Smooth muscle cell (in vitro differentiated cells): ENCODE measurements at regions not wholly inside any gene's neighbourhood (a gene's known extent, or its start where the extent isn't known, plus 50 kb on each side); places are given as distances from the start of the nearest gene placed in this dataset.

Experiments
- DNase-seq: peaks from one replicate; lab custom pipeline; 2025; ENCODE audit not compliant: unreplicated experiment; lab: John Stamatoyannopoulos, UW
- H2AFZ ChIP-seq: fragments of 200-600 bp; sonication (generic); 2 replicates; pipeline ENCODE4 v1.6.0; 2016; ENCODE audit warnings: antibody characterized with exemption, low read depth, mild to moderate bottlenecking
- H3F3A ChIP-seq: fragments of 200-600 bp; sonication (generic); 2 replicates; pipeline ENCODE4 v1.6.0; 2017; ENCODE audit warnings: antibody characterized with exemption, low read depth
- H3K27ac ChIP-seq: fragments of 200-600 bp; sonication (generic); 2 replicates; pipeline ENCODE4 v1.5.1; 2016; ENCODE audit warnings: low read depth, mild to moderate bottlenecking
- H3K27me3 ChIP-seq: fragments of 200-600 bp; sonication (generic); 2 replicates; pipeline ENCODE4 v1.6.1; 2016; ENCODE audit warnings: low read depth, mild to moderate bottlenecking
- H3K36me3 ChIP-seq: fragments of 200-600 bp; sonication (generic); 2 replicates; pipeline ENCODE4 v1.5.1; 2016; ENCODE audit warnings: low read depth
- H3K4me1 ChIP-seq: fragments of 200-600 bp; sonication (generic); 2 replicates; pipeline ENCODE4 v1.5.1; 2016; ENCODE audit warnings: low read depth
- H3K4me2 ChIP-seq: fragments of 200-600 bp; sonication (generic); 2 replicates; pipeline ENCODE4 v1.6.0; 2016; ENCODE audit warnings: mild to moderate bottlenecking
- H3K4me3 ChIP-seq: fragments of 200-600 bp; sonication (generic); 2 replicates; pipeline ENCODE4 v1.5.1; 2016; ENCODE audit warnings: mild to moderate bottlenecking
- H3K79me2 ChIP-seq: fragments of 200-600 bp; sonication (generic); 2 replicates; pipeline ENCODE4 v1.6.0; 2016; ENCODE audit warnings: low read depth, mild to moderate bottlenecking
- H3K9ac ChIP-seq: fragments of 200-600 bp; sonication (generic); 2 replicates; pipeline ENCODE4 v1.6.0; 2016; ENCODE audit warnings: low read depth
- H3K9me3 ChIP-seq: fragments of 200-600 bp; sonication (generic); replicated peaks from 2 replicates; pipeline ENCODE4 v1.5.1; 2016; ENCODE audit warnings: low read depth
- H4K20me1 ChIP-seq: fragments of 200-600 bp; sonication (generic); 2 replicates; pipeline ENCODE4 v1.6.0; 2016; ENCODE audit warnings: low read depth
- WGBS: methylation state at CpG from one replicate; pipeline ENCODE4 v1.1.7; 2016; ENCODE audit warnings: low lambda C conversion rate; 5-methylcytosine and 5-hydroxymethylcytosine counted together
- TF ChIP-seq, protein P1 (sequence below): fragments of 200-600 bp; sonication (generic); IDR thresholded peaks from 2 replicates; pipeline ENCODE4 v1.5.1; 2017; ENCODE audit warnings: borderline replicate concordance, mild to moderate bottlenecking, antibody characterized with exemption; ENCODE audit not compliant: insufficient read depth, poor library complexity, severe bottlenecking

DNA sequence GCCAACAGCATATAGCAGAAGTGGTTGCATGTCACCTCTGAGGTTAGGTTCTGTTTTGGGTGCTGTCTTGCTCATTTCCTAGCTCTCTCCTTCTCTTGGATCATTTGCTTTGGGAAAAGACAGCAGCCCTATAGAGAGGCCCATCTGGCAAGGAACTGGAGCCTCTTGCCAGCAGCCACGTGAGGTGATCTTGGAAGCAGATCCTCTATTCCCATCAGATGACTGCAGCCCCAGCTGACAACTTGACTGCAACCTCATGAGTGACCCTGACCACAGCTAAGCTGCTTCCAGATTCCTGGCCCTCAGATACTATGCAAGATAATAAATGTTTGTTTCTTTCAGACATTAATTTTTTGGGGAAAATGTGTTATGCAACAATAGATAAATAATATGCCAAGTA is 213.3 kb upstream of the HS3ST4 start:
- no peaks in the 10 kb centered on the region for H3K27me3 ChIP-seq
- no peak for DNase-seq
- H4K20me1 ChIP-seq: no peaks in the 10 kb centered on the region
- no peaks in the 10 kb centered on the region for H3F3A ChIP-seq
- no peaks in the 10 kb centered on the region for H3K4me1 ChIP-seq
- no peaks in the 10 kb centered on the region for H3K9me3 ChIP-seq
- WGBS: 89% methylated on average over 1 of the region's 1 CpG
- H3K27ac ChIP-seq: no peak overlapping the region
- H3K4me3 ChIP-seq: no peak overlapping the region
- no peak overlapping the region for H3K4me2 ChIP-seq
- H3K36me3 ChIP-seq: no peaks in the 10 kb centered on the region
- no peak overlapping the region for H3K9ac ChIP-seq
- TF ChIP-seq, protein P1, sequence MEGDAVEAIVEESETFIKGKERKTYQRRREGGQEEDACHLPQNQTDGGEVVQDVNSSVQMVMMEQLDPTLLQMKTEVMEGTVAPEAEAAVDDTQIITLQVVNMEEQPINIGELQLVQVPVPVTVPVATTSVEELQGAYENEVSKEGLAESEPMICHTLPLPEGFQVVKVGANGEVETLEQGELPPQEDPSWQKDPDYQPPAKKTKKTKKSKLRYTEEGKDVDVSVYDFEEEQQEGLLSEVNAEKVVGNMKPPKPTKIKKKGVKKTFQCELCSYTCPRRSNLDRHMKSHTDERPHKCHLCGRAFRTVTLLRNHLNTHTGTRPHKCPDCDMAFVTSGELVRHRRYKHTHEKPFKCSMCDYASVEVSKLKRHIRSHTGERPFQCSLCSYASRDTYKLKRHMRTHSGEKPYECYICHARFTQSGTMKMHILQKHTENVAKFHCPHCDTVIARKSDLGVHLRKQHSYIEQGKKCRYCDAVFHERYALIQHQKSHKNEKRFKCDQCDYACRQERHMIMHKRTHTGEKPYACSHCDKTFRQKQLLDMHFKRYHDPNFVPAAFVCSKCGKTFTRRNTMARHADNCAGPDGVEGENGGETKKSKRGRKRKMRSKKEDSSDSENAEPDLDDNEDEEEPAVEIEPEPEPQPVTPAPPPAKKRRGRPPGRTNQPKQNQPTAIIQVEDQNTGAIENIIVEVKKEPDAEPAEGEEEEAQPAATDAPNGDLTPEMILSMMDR: no peak
- no peak overlapping the region for H2AFZ ChIP-seq
- H3K79me2 ChIP-seq: no peaks in the 10 kb centered on the region

- no peaks in the 10 kb centered on the region for H4K20me1 ChIP-seq
- TF ChIP-seq, protein P1: no peak
- no peak overlapping the region for H3K4me2 ChIP-seq
- no peaks in the 10 kb centered on the region for H3K9me3 ChIP-seq
- H3K4me1 ChIP-seq: no peaks in the 10 kb centered on the region
- H2AFZ ChIP-seq: no peak overlapping the region
- no peaks in the 10 kb centered on the region for H3K36me3 ChIP-seq
- H3K4me3 ChIP-seq: no peak overlapping the region
- H3K9ac ChIP-seq: no peak overlapping the region
- no peak for DNase-seq
- H3K79me2 ChIP-seq: no peaks in the 10 kb centered on the region
- no peaks in the 10 kb centered on the region for H3K27me3 ChIP-seq
- 90% methylated on average over 2 of the region's 2 CpGs for WGBS
- no peak overlapping the region for H3K27ac ChIP-seq
- H3F3A ChIP-seq: no peaks in the 10 kb centered on the region
These were observed 206.4 kb upstream of the ZKSCAN2 start for GRCh38 chr16:25464058-25464457.

- Histone ChIP-seq H3K9ac (no peak overlapping the region), H3K27ac (no peak overlapping the region), H3K79me2 (no peaks in the 10 kb centered on the region), H2AFZ (no peak overlapping the region), H3K4me3 (no peak overlapping the region), H3K9me3 (peaks cover 2% of the 10 kb centered on the region), H4K20me1 (no peaks in the 10 kb centered on the region), H3K27me3 (no peaks in the 10 kb centered on the region), H3F3A (no peaks in the 10 kb centered on the region), H3K36me3 (no peaks in the 10 kb centered on the region), H3K4me2 (no peak overlapping the region), H3K4me1 (no peaks in the 10 kb centered on the region)
- TF ChIP-seq, protein P1: no peak
- WGBS: 93% methylated on average over 2 of the region's 2 CpGs
- no peak for DNase-seq
These were observed 192.2 kb upstream of the ZKSCAN2 start for GRCh38 chr16:25449802-25450201.

DNA sequence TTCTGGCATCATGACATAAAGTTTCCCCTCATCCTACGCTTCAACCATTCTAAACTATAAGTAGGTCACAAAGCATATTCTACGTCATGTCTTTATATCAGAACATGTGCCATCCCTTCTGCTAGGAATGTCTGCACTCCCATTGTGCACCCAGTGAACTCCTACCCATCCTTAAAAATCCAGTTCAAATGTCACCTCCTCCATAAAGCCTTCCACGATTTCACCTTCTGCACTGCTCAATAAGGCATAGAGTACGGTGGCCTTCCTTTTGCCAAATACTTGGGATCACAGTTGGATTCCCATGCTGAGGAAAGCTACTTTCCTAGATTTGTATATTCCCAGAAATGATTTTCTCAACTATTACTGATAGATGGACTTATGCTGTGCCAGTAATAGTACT is 186.3 kb upstream of the ZKSCAN2 start:
- Histone ChIP-seq H3F3A (no peaks in the 10 kb centered on the region), H3K4me2 (no peak overlapping the region), H3K79me2 (no peaks in the 10 kb centered on the region), H4K20me1 (no peaks in the 10 kb centered on the region), H3K9me3 (peaks cover 2% of the 10 kb centered on the region), H3K9ac (no peak overlapping the region), H3K36me3 (no peaks in the 10 kb centered on the region), H3K27me3 (no peaks in the 10 kb centered on the region), H2AFZ (no peak overlapping the region), H3K4me3 (no peak overlapping the region), H3K27ac (no peak overlapping the region), H3K4me1 (no peaks in the 10 kb centered on the region)
- 69% methylated on average over 4 of the region's 4 CpGs for WGBS
- no peak for DNase-seq
- TF ChIP-seq, protein P1: no peak
